B cell (primary cell): ENCODE measurements at regions not wholly inside any gene's neighbourhood (a gene's known extent, or its start where the extent isn't known, plus 50 kb on each side); places are given as distances from the start of the nearest gene placed in this dataset.

Experiments used
- ATAC-seq: fragments of 200-7000 bp; cut with Tn5 transposase; one replicate; pipeline ENCODE4 v1.10.0; 2021; ENCODE audit warnings: low read depth, mild to moderate bottlenecking, moderate number of reproducible peaks, moderate library complexity
- CTCF ChIA-PET: fragments of 350-600 bp; sonication (Branson Sonifier 250); formaldehyde crosslinking; loops from one replicate; lab custom pipeline; 2021; ENCODE audit warnings: antibody characterized with exemption, inconsistent platforms; lab: Charles Lee
- POLR2A ChIA-PET: fragments of 350-600 bp; sonication (Branson Sonifier 250); formaldehyde crosslinking; loops from one replicate; lab custom pipeline; 2021; ENCODE audit warnings: antibody characterized with exemption; lab: Charles Lee
- DNase-seq: peaks from one replicate; pipeline ENCODE4 v3.0.0; 2013
- H2AFZ ChIP-seq: 2 replicates; pipeline ENCODE4 v1.6.1; 2012; ENCODE audit warnings: mild to moderate bottlenecking, low read depth, low read length; ENCODE audit not compliant: insufficient read depth, poor library complexity, severe bottlenecking
- H3K27ac ChIP-seq, 2 donors: 1 replicate in 1 of 2; 2 replicates in 1 of 2; pipeline ENCODE4 v1.5.1; 2012 to 2013; ENCODE audit warnings: low read length in 2 of 2, mild to moderate bottlenecking in 2 of 2, moderate library complexity in 1 of 2
- H3K27me3 ChIP-seq, 4 experiments: fragments of 200-600 bp in 1 of 4; sonication (generic) in 1 of 4; replicated peaks in 1 of 4; 1 replicate in 2 of 4; 2 replicates in 2 of 4; pipeline versions ENCODE4 v1.6.1 to v1.7.0; 2013 to 2016; ENCODE audit warnings: low read length in 3 of 4, mild to moderate bottlenecking in 2 of 4, mixed read lengths in 1 of 4, moderate library complexity in 1 of 4; ENCODE audit not compliant: insufficient read depth in 4 of 4, control insufficient read depth in 3 of 4; ENCODE audit errors: control extremely low read depth in 1 of 4
- H3K36me3 ChIP-seq, 2 experiments: replicated peaks in 1 of 2; 1 replicate in 1 of 2; 2 replicates in 1 of 2; pipeline versions ENCODE4 v1.6.1 to v1.7.1; 2013; ENCODE audit warnings: low read length in 1 of 2; ENCODE audit not compliant: insufficient read depth in 2 of 2, control insufficient read depth in 1 of 2; ENCODE audit errors: control extremely low read depth in 1 of 2, extremely low read depth in 1 of 2
- H3K4me1 ChIP-seq, 2 donors: fragments of 200-600 bp in 1 of 2; sonication (generic) in 1 of 2; 1 replicate in 1 of 2; 2 replicates in 1 of 2; pipeline versions ENCODE4 v1.5.1 to v1.6.1; 2013 to 2017; ENCODE audit warnings: low read length in 2 of 2; ENCODE audit not compliant: control insufficient read depth in 2 of 2, insufficient read depth in 2 of 2
- H3K4me2 ChIP-seq: replicated peaks from 2 replicates; pipeline ENCODE3; 2012; ENCODE audit warnings: mild to moderate bottlenecking, low read depth, low read length; ENCODE audit not compliant: poor library complexity, severe bottlenecking
- H3K4me3 ChIP-seq, 5 experiments: fragments of 200-600 bp in 1 of 5; sonication (generic) in 1 of 5; 1 replicate in 3 of 5; 2 replicates in 2 of 5; pipeline versions ENCODE4 v1.5.1 to v1.7.0; 2011 to 2016; ENCODE audit warnings: low read length in 4 of 5, mild to moderate bottlenecking in 4 of 5, low read depth in 2 of 5, control low read depth in 1 of 5, moderate library complexity in 1 of 5; ENCODE audit not compliant: insufficient read depth in 1 of 5; ENCODE audit errors: control extremely low read depth in 1 of 5, extremely low read depth in 1 of 5
- H3K79me2 ChIP-seq: fragments of 200-600 bp; sonication (generic); one replicate; pipeline ENCODE4 v1.6.0; 2016; ENCODE audit warnings: low read length; ENCODE audit not compliant: control insufficient read depth, insufficient read depth
- H3K9ac ChIP-seq: fragments of 200-600 bp; sonication (generic); 2 replicates; pipeline ENCODE4 v1.6.1; 2017; ENCODE audit warnings: mild to moderate bottlenecking, low read length, moderate library complexity
- H3K9me3 ChIP-seq, 3 donors: one replicate each; pipeline versions ENCODE4 v1.6.1 to v1.7.1; 2013; ENCODE audit warnings: low read length in 2 of 3; ENCODE audit not compliant: control insufficient read depth in 2 of 3, insufficient read depth in 1 of 3; ENCODE audit errors: control extremely low read depth in 1 of 3
- H4K20me1 ChIP-seq: 2 replicates; pipeline ENCODE4 v1.6.0; 2012; ENCODE audit warnings: mild to moderate bottlenecking, low read length; ENCODE audit not compliant: insufficient read depth, control insufficient read depth, poor library complexity, severe bottlenecking
- H3K27ac Mint-ChIP-seq: one replicate; pipeline ENCODE4 v1.8.0; 2021; ENCODE audit warnings: mixed read lengths
- H3K27me3 Mint-ChIP-seq: one replicate; pipeline ENCODE4 v1.8.0; 2021; ENCODE audit warnings: mixed read lengths
- H3K4me1 Mint-ChIP-seq: one replicate; pipeline ENCODE4 v1.8.0; 2021; ENCODE audit warnings: mixed read lengths
- H3K4me3 Mint-ChIP-seq: one replicate; pipeline ENCODE4 v1.8.0; 2021; ENCODE audit warnings: mixed read lengths
- H3K9me3 Mint-ChIP-seq: one replicate; pipeline ENCODE4 v1.8.0; 2022; ENCODE audit warnings: mixed read lengths; ENCODE audit not compliant: insufficient read depth
- CTCF ChIP-seq: fragments of 200-600 bp; IDR thresholded peaks from one replicate; pipeline ENCODE4 v1.8.0; 2022; ENCODE audit warnings: antibody characterized with exemption, mild to moderate bottlenecking
- EZH2 ChIP-seq: IDR thresholded peaks from 2 replicates; pipeline ENCODE4 v1.6.1; 2012; ENCODE audit warnings: borderline replicate concordance, low read depth, mild to moderate bottlenecking, moderate library complexity, low read length; ENCODE audit not compliant: insufficient read depth, poor library complexity, severe bottlenecking
- WGBS: methylation state at CpG from one replicate; pipeline ENCODE4 v1.1.5; 2013; ENCODE audit warnings: missing lambda C conversion rate; ENCODE audit not compliant: insufficient coverage; 5-methylcytosine and 5-hydroxymethylcytosine counted together
- intact Hi-C: fragments of 100-400 bp; cut with micrococcal nuclease; formaldehyde crosslinking; loops from one replicate; pipeline ENCODE4 v1.10.0; 2022

- intact Hi-C loops = no loop called here
Observed at GRCh38 chrX:20686256-20686655, 419.5 kb upstream of the RPS6KA3 start.

GRCh38 chrX:20685652-20686051 is 418.9 kb upstream of the RPS6KA3 start:
- TF ChIP-seq CTCF (no peak), EZH2 (no peak)
- ATAC-seq (no peak), DNase-seq (no peak)
- no peak overlapping the region for H3K4me3 Mint-ChIP-seq
- no peak overlapping the region for H2AFZ ChIP-seq
- no peak overlapping the region for H3K4me3 ChIP-seq
- H3K4me1 ChIP-seq = no peaks in the 10 kb centered on the region
- POLR2A ChIA-PET = no interaction called here
- no CpG with 5 or more reads among the region's 5 CpGs for WGBS
- no peaks in the 10 kb centered on the region for H3K9me3 Mint-ChIP-seq
- H3K27me3 ChIP-seq = no peaks in the 10 kb centered on the region
- H3K27ac Mint-ChIP-seq = no peak overlapping the region
- no peaks in the 10 kb centered on the region for H3K4me1 Mint-ChIP-seq
- no peak overlapping the region for H3K9ac ChIP-seq
- H3K9me3 ChIP-seq = no peaks in the 10 kb centered on the region
- CTCF ChIA-PET = no interaction called here
- H3K36me3 ChIP-seq = no peaks in the 10 kb centered on the region
- intact Hi-C loops = no loop called here
- no peak overlapping the region for H3K4me2 ChIP-seq
- no peak overlapping the region for H3K27ac ChIP-seq
- H3K27me3 Mint-ChIP-seq = no peaks in the 10 kb centered on the region
- no peaks in the 10 kb centered on the region for H4K20me1 ChIP-seq
- no peaks in the 10 kb centered on the region for H3K79me2 ChIP-seq

More at GRCh38 chrX:20686256-20686655, 419.5 kb upstream of the RPS6KA3 start:
- H3K27ac Mint-ChIP-seq = no peak overlapping the region
- H3K9me3 Mint-ChIP-seq = no peaks in the 10 kb centered on the region
- H4K20me1 ChIP-seq = no peaks in the 10 kb centered on the region
- ChIA-PET POLR2A (no interaction called here), CTCF (no interaction called here)
- no peak overlapping the region for H3K4me3 Mint-ChIP-seq
- H3K36me3 ChIP-seq = no peaks in the 10 kb centered on the region
- no peak overlapping the region for H3K4me3 ChIP-seq
- H3K9ac ChIP-seq = no peak overlapping the region
- 90% methylated on average over 2 of the region's 7 CpGs for WGBS
- H3K4me1 Mint-ChIP-seq = no peaks in the 10 kb centered on the region
- H3K27me3 Mint-ChIP-seq = no peaks in the 10 kb centered on the region
- no peaks in the 10 kb centered on the region for H3K27me3 ChIP-seq
- H3K4me1 ChIP-seq = no peaks in the 10 kb centered on the region
- TF ChIP-seq EZH2 (no peak), CTCF (no peak)
- H3K79me2 ChIP-seq = no peaks in the 10 kb centered on the region
- no peak overlapping the region for H3K27ac ChIP-seq
- no peaks in the 10 kb centered on the region for H3K9me3 ChIP-seq
- no peak overlapping the region for H3K4me2 ChIP-seq
- DNase-seq = no peak
- no peak for ATAC-seq
- no peak overlapping the region for H2AFZ ChIP-seq
